HG03064 (cell line): ENCODE measurements at regions not wholly inside any gene's neighbourhood (a gene's known extent, or its start where the extent isn't known, plus 50 kb on each side); places are given as distances from the start of the nearest gene placed in this dataset.
"Not testable (repeated sequence)": the region's sequence is repeated elsewhere in the genome, so short reads cannot be mapped to it uniquely, and the experiment has no call there.

Experiments used
- ATAC-seq: cut with Tn5 transposase; IDR thresholded peaks from one replicate; pipeline ENCODE4 v1.9.1; 2021; ENCODE audit warnings: low read depth; ENCODE audit not compliant: unreplicated experiment

DNA sequence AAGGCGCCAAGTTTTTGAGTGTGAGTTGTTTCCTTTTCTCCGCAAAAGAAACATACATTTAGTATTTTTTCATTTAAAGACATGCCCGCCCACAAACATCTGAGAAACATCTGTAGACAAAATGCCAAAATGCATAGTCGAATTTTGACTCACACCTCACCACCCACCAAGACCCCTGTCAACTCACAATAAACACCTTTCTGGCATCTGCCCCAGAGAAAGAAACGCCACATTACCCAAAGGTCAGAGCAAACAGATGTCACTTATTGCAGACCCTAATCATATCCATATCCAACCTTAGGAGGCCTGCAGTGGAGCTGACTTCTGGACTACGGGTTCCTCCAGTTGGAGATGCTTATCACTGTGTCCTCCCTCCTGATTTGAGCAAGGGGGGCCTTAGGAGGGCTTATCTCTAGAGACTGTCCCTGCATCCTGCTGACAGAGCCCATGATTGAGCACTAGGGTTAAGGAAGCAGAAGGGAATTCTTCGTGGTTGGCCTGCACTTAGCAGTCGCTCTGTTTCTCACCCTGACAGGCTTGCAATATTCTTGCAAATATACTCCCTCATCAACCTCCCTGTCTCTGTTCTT lies 90.5 kb upstream of the TBX18 start:
- no peak for ATAC-seq

DNA sequence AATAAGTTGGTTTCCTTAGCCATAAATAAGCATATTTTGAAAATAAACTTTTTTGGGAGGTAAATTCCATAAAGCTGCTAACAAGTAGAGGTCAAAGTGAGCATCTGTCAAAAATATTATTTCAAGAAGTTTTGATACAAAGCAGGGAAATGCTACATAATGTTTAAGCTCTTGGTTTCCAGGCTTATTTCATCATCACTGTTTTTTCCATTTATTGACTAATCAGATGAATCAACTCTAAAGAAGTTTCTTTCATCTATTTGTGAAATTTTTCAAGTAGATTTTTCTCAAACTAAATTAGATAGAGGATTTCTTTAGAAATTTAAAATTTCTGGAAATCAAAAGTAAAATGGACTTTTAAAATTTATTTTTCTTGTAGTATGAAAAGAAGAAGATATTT lies 89.5 kb upstream of the TBX18 start:
- no peak for ATAC-seq

DNA sequence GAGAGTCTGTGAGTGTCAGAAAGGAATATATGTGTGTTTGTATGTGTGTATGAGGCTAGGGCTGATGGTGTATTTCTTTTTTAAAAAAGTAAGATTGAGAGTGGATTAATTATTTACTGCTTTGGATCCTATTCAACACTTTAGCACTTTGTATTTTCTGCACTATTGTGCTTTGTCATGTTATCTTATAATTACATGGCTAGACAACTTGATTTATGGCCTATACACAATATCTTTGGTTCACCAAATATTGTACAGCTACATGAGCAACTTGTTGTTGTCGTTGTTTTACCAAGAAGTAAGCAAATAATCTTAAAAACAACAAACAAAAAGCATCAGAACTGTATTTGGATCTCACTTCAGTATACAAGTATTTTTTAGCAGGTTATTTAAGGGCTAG lies 84.6 kb upstream of the TBX18 start:
- no peak for ATAC-seq

DNA sequence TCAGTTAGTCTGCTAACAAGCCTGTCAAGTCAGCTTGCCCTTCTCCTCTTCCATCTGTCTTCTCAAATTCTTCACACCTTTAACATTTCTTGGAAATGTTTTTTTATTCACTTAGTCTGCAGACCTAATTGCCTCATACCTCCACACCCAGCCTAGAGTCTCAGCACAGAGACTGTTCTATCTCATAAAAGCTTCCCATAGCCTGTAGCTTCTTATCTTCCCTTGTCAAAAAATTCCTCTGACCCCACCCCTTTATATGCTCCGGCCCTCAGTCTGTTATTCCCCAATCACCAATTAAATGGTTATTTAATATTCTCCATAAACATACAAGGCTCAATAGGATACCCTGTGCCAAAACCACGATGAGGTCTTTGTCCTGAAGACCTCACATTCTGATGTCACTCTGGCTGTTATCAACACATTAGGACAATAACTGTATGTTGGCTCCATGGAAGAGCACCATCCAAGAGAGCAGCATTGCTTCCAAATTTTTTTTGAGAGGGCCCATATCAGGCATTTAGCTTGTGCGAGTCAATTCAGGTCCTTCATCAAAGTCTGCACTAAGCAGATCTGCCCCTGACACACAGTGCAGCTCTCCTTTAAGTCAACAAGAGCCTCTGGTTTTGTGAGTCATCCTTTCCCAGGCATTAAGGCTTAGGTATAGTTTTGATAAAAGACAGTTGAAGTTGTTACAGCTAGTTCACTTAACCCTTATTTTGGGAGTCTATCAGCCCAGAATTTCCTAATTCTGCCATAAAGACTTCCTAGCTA lies 83.2 kb upstream of the TBX18 start:
- no peak for ATAC-seq

DNA sequence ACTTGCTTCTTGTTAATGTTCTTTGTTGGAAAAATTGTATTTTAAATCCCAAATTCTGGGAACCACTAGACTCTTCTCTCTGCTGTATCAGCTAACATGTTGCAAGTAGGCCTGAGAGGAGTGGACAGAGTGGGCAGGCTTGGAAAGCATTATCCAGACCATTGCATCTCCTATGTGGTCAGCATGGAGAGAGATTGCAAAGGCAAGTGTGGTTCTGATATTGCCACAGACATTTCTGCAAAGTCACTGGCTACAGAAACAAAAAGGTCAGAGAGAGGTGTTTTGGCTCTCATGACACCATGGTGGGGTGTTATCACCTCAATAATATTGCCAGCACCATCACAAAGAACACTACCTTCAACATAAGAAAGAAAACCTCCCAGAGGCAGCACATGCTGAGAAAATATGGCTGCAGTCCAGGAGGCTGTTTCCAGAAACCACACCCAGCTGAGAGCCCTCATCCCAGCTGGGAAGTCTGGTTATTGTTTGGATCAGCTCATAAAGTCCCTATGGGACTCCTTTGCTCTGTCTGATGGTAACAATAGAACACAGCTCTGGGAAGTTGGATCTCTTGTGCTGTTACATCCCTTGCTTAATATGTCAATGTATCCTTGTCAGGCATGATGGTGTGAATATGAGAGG lies 78.2 kb upstream of the TBX18 start:
- no peak for ATAC-seq

DNA sequence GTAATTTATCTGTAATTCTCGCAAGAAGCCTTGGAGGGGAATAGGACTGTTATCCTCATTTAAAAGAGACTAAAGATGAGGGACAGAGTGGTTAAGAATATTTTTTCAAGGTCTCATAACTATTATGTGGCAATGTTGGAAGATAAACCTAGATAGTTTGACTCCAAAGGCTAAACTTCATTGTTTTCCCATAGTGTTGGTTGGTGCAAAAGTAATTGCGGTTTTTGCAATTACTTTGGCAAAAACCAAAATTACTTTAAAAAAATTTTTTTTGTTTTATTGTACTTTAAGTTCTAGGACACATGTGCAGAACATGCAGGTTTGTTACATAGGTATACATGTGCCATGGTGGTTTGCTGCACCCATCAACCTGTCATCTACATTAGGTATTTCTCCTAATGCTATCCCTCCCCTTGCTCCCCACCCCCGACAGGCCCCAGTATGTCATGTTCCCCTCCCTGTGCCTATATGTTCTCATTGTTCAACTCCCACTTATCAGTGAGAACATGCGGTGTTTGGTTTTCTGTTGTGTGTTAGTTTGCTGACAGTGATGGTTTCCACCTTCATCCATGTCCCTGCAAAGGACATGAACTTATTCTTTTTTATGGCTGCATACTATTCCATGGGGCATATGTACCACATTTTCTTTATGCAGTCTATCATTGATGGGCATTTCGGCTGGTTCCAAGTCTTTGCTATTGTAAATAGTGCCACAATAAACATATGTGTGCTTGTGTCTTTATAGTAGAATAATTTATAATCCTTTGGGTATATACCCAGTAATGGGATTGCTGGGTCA lies 72.9 kb upstream of the TBX18 start:
- not testable (repeated sequence) for ATAC-seq

DNA sequence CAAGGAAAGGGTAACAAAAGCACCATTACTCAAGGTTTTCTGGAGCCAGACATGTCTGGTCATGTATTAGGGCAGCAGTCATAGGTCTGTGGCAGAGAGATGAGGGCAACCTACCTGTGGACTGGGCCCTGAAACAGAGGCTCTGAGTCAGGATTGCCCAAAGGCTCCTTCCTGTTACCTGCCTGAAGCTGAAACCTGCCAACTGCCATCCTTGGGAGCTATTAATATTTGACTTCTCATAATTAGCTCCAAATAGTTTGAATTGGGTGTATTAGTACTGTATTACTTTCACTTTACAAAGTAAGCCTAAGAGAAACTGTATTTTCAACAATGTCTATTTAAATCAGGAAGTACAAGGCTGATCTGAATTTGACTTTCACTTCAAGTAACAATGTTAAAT lies 72.0 kb upstream of the TBX18 start:
- ATAC-seq, result no peak

DNA sequence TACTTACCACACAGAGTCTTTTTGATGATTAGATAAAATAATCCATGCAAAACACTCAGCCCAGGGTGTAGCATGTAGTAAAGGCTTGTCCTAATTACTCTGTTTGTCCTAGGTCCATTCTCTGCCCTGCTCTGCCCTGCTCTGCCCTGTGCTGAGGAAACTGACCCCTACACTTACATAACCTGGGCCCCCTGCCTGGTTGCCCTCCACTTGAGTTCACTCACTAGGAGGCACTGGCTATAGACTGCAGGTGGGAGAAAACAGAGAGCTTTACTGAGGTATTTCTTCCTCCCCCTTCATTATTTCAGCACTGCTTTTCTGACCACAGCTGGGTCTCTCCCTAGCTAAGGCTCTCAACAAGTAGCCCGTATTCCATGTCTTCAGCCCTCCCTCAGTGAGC lies 70.9 kb upstream of the TBX18 start:
- ATAC-seq, result no peak

DNA sequence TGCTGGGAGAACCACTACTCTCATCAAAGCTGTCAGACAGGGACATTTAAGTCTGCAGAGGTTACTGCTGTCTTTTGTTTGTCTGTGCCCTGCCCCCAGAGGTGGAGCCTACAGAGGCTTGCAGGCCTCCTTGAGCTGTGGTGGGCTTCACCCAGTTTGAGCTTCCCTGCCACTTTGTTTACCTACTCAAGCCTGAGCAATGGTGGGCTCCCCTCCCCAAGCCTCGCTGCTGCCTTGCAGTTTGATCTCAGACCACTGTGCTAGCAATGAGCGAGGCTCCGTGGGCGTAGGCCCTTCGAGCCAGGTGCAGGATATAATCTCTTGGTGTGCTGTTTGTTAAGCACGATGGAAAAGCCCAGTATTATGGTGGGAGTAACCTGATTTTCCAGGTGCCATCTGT lies 67.5 kb upstream of the TBX18 start:
- not testable (repeated sequence) for ATAC-seq

DNA sequence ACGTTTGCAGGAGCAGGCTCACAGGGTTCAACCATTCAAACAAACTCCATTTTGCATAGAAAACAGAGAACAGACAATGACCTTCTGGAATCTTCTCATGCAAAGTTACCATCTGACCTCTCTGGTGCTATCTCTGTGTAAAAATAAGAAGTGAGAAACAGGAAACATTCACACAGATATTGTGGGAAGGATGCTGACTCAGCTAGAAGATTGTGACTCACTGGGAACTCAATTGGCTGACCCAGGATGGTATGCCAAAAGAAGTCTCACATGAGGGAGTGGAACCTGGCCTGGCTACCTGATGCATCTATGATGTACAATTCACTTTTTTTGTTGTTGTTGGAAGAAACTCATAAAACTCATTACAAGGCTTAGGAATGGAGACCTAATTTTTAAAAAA lies 61.1 kb upstream of the TBX18 start:
- ATAC-seq, result no peak

DNA sequence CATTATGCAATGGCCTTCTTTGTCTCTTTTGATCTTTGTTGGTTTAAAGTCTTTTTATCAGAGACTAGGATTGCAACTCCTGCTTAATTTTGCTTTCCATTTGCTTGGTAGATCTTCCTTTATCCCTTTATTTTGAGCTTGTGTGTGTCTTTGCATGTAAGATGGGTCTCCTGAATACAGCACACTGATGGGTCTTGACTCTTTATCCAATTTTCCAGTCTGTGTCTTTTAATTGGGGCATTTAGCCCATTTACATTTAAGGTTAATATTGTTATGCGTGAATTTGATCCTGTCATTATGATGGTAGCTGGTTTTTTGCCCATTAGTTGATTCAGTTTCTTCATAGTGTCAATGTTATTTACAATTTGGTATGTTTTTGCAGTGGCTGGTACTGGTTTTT lies 56.9 kb upstream of the TBX18 start:
- not testable (repeated sequence) for ATAC-seq

DNA sequence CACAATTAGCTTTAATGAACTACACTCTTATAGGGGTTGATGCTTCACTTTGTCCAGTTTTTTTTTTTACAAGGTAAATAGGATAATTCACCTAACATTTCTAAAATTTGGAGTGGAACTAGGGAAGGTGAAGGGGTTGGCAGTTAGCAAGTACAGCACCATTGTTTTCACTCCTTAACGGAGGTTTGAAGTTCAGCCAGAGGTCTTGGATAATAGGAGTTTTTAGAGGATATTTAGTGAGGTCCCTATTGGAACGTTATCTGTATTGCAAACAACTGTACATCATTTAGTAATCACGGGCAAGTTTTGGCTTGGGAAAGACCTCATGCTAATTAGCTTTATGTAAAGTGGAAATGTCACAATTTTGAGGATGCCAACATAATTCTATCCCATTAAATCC lies 52.3 kb upstream of the TBX18 start:
- ATAC-seq, result no peak

DNA sequence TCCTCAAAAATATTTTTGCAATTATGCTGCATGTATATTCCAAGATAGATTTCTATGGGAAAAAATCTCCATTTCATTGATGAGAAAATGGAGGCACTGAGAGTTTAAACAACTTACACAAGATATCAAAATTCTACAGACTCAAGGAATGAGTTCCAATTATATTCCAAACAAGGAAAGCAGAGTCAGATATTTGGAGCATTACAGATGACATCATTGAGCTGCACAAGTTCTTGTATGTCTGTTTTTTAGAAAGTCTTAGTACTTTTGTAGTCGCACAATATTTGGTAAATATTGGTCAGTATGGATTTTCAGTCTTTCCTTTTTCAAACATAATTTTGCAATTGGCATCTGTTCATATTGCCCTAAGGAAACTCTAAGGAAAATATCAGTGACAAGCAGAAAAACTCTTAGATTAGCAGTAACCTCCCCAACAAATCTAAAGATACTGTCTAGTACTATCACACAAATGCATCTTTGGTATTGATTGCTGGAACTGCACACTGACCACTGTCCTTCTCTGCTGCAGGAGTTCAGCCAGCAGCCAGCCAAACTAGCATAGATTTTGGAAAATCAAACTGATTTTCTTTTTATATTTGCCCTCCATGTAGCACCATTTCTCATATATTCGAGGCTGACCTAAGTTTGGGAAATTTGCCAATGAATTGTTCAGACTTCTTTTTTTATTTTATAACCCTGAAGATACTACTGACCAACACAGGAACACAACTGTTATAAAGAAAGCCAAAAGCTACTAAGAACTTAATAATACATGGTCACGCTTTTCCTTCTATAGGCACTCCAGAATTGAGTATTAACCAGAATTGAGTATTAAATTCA lies 51.7 kb upstream of the TBX18 start:
- ATAC-seq, result no peak
